ENCODE measurements at regions not wholly inside any gene's neighbourhood (a gene's known extent, or its start where the extent isn't known, plus 50 kb on each side); places are given as distances from the start of the nearest gene placed in this dataset.
A peak's percentile ranks its signal among the peaks of the same experiment; 100 is the strongest.
"Not testable (repeated sequence)": the region's sequence is repeated elsewhere in the genome, so short reads cannot be mapped to it uniquely, and the experiment has no call there.

- Mint-ChIP-seq H3K4me3 (no peak overlapping the region), H3K4me1 (peaks cover 34 to 40% (median 34%) of the 10 kb centered on the region in 3 donors), H3K27me3 (no peaks in the 10 kb centered on the region), H3K27ac (peak overlapping the region in 1 of 6 donors; percentile 89), H3K9me3 (peaks cover 0 to 20% (median 2%) of the 10 kb centered on the region in 7 donors), H3K36me3 (peaks cover 0 to 9% of the 10 kb centered on the region in 2 donors)
- ATAC-seq (ENCODE audit: low read depth in 2 of 2), result no peak
- DNase-seq, result no peak
Measured at GRCh38 chr5:173677125-173677672, 60.7 kb upstream of the BOD1 start.

GRCh38 chr5:173679909-173680630, 63.6 kb upstream of the BOD1 start:
- H3K4me1 Mint-ChIP-seq, result peaks cover 35 to 43% (median 36%) of the 10 kb centered on the region in 3 donors
- ATAC-seq (ENCODE audit: low read depth in 2 of 2) (peak; percentile 60 to 68), DNase-seq (no peak)
- peak overlapping the region in 4 of 8 donors; percentile 25 to 54 (median 48) for H3K4me3 Mint-ChIP-seq
- peaks cover 0 to 9% of the 10 kb centered on the region in 2 donors for H3K36me3 Mint-ChIP-seq
- peaks cover 0 to 17% (median 5%) of the 10 kb centered on the region in 7 donors for H3K9me3 Mint-ChIP-seq
- H3K27ac Mint-ChIP-seq, result peak overlapping the region; percentile 84 to 95 (median 90)
- H3K27me3 Mint-ChIP-seq, result no peaks in the 10 kb centered on the region

- ATAC-seq (ENCODE audit: low read depth in 2 of 2), result peak; percentile 95 to 96
- Mint-ChIP-seq H3K9me3 (peaks cover 0 to 15% (median 9%) of the 10 kb centered on the region in 7 donors), H3K27ac (peak overlapping the region; percentile 84 to 95 (median 90)), H3K4me3 (peak overlapping the region in 6 of 8 donors; percentile 16 to 67 (median 48)), H3K27me3 (no peaks in the 10 kb centered on the region), H3K36me3 (peaks cover 0 to 14% of the 10 kb centered on the region in 2 donors), H3K4me1 (peaks cover 39 to 46% (median 40%) of the 10 kb centered on the region in 3 donors)
- DNase-seq, result peak; percentile 59
Measured at GRCh38 chr5:173680660-173681242, 64.3 kb upstream of the BOD1 start.

- Mint-ChIP-seq H3K4me1 (peaks cover 40 to 50% (median 45%) of the 10 kb centered on the region in 3 donors), H3K4me3 (no peak overlapping the region)
- DNase-seq, result no peak
Measured at GRCh38 chr5:173682313-173682712, 65.9 kb upstream of the BOD1 start.

GRCh38 chr5:173684535-173684934, 68.1 kb upstream of the BOD1 start:
- not testable (repeated sequence) for ATAC-seq (ENCODE audit: low read depth in 2 of 2); H3K4me3 Mint-ChIP-seq; H3K27me3 Mint-ChIP-seq; H3K9me3 Mint-ChIP-seq; H3K36me3 Mint-ChIP-seq; DNase-seq
- Mint-ChIP-seq H3K27ac (peak overlapping the region in 1 of 6 donors; percentile 14), H3K4me1 (peaks cover 40 to 64% (median 49%) of the 10 kb centered on the region in 3 donors)

More at GRCh38 chr5:173682313-173682712, 65.9 kb upstream of the BOD1 start:
- no peaks in the 10 kb centered on the region for H3K27me3 Mint-ChIP-seq
- peaks cover 0 to 9% (median 6%) of the 10 kb centered on the region in 7 donors for H3K9me3 Mint-ChIP-seq
- peak overlapping the region in 4 of 6 donors; percentile 4 to 89 (median 59) for H3K27ac Mint-ChIP-seq
- H3K36me3 Mint-ChIP-seq, result peaks cover 0 to 15% of the 10 kb centered on the region in 2 donors
- no peak for ATAC-seq (ENCODE audit: low read depth in 2 of 2)

GRCh38 chr5:173686950-173687349, 70.5 kb upstream of the BOD1 start:
- no peak for ATAC-seq (ENCODE audit: low read depth in 2 of 2)
- peaks cover 31 to 60% (median 49%) of the 10 kb centered on the region in 3 donors for H3K4me1 Mint-ChIP-seq
- H3K27me3 Mint-ChIP-seq, result no peaks in the 10 kb centered on the region
- H3K27ac Mint-ChIP-seq, result peak overlapping the region in 4 of 6 donors; percentile 1 to 75 (median 54)
- peaks cover 0 to 9% (median 0%) of the 10 kb centered on the region in 7 donors for H3K9me3 Mint-ChIP-seq
- peak overlapping the region in 1 of 8 donors; percentile 40 for H3K4me3 Mint-ChIP-seq
- H3K36me3 Mint-ChIP-seq, result peaks cover 0 to 6% of the 10 kb centered on the region in 2 donors
- no peak for DNase-seq

GRCh38 chr5:173688703-173689102, 72.3 kb upstream of the BOD1 start:
- DNase-seq (no peak), ATAC-seq (ENCODE audit: low read depth in 2 of 2) (no peak)
- Mint-ChIP-seq H3K4me1 (peaks cover 32 to 51% (median 50%) of the 10 kb centered on the region in 3 donors), H3K27me3 (no peaks in the 10 kb centered on the region), H3K36me3 (peaks cover 0 to 6% of the 10 kb centered on the region in 2 donors), H3K27ac (peak overlapping the region in 4 of 6 donors; percentile 10 to 81 (median 76)), H3K4me3 (peak overlapping the region; percentile 21 to 89 (median 74)), H3K9me3 (peaks cover 0 to 9% (median 0%) of the 10 kb centered on the region in 7 donors)

- H3K4me3 Mint-ChIP-seq, result peak overlapping the region; percentile 41 to 89 (median 82)
- H3K36me3 Mint-ChIP-seq, result peaks cover 0 to 6% of the 10 kb centered on the region in 2 donors
- peak overlapping the region in 5 of 6 donors; percentile 46 to 94 (median 83) for H3K27ac Mint-ChIP-seq
- no peaks in the 10 kb centered on the region for H3K27me3 Mint-ChIP-seq
- DNase-seq (no peak), ATAC-seq (ENCODE audit: low read depth in 2 of 2) (no peak)
- peaks cover 0 to 9% (median 0%) of the 10 kb centered on the region in 7 donors for H3K9me3 Mint-ChIP-seq
- peaks cover 32 to 51% (median 50%) of the 10 kb centered on the region in 3 donors for H3K4me1 Mint-ChIP-seq
Measured at GRCh38 chr5:173689171-173689736, 72.8 kb upstream of the BOD1 start.

- Mint-ChIP-seq H3K4me3 (peak overlapping the region; percentile 41 to 89 (median 82)), H3K27ac (peak overlapping the region; percentile 46 to 94 (median 84)), H3K27me3 (no peaks in the 10 kb centered on the region), H3K9me3 (peaks cover 0 to 6% (median 0%) of the 10 kb centered on the region in 7 donors), H3K36me3 (peaks cover 0 to 6% of the 10 kb centered on the region in 2 donors), H3K4me1 (peaks cover 32 to 51% (median 50%) of the 10 kb centered on the region in 3 donors)
- DNase-seq (peak; percentile 40), ATAC-seq (ENCODE audit: low read depth in 2 of 2) (peak; percentile 79 to 82)
Measured at GRCh38 chr5:173689737-173690360, 73.4 kb upstream of the BOD1 start.

- no peak for ATAC-seq (ENCODE audit: low read depth in 2 of 2)
- peaks cover 27 to 44% (median 41%) of the 10 kb centered on the region in 3 donors for H3K4me1 Mint-ChIP-seq
- peak overlapping the region in 4 of 6 donors; percentile 18 to 86 (median 68) for H3K27ac Mint-ChIP-seq
- no peak for DNase-seq
- H3K4me3 Mint-ChIP-seq, result no peak overlapping the region
- no peaks in the 10 kb centered on the region for H3K9me3 Mint-ChIP-seq
- no peaks in the 10 kb centered on the region for H3K27me3 Mint-ChIP-seq
- H3K36me3 Mint-ChIP-seq, result no peaks in the 10 kb centered on the region
Measured at GRCh38 chr5:173691931-173692330, 75.5 kb upstream of the BOD1 start.

- Mint-ChIP-seq H3K36me3 (no peaks in the 10 kb centered on the region), H3K4me1 (peaks cover 30 to 47% (median 43%) of the 10 kb centered on the region in 3 donors), H3K27me3 (no peaks in the 10 kb centered on the region), H3K4me3 (no peak overlapping the region), H3K27ac (peak overlapping the region in 1 of 6 donors; percentile 71), H3K9me3 (no peaks in the 10 kb centered on the region)
- DNase-seq (no peak), ATAC-seq (ENCODE audit: low read depth in 2 of 2) (no peak)
Measured at GRCh38 chr5:173693670-173694069, 77.2 kb upstream of the BOD1 start.

GRCh38 chr5:173696216-173696615, 79.8 kb upstream of the BOD1 start:
- no peaks in the 10 kb centered on the region for H3K9me3 Mint-ChIP-seq
- DNase-seq (no peak), ATAC-seq (ENCODE audit: low read depth in 2 of 2) (no peak)
- H3K27me3 Mint-ChIP-seq, result no peaks in the 10 kb centered on the region
- no peak overlapping the region for H3K4me3 Mint-ChIP-seq
- no peaks in the 10 kb centered on the region for H3K36me3 Mint-ChIP-seq
- peak overlapping the region in 1 of 6 donors; percentile 25 for H3K27ac Mint-ChIP-seq
- H3K4me1 Mint-ChIP-seq, result peaks cover 22 to 33% (median 24%) of the 10 kb centered on the region in 3 donors

All from naive B cell (primary cell).